HepG2 (cell line): ENCODE measurements at regions not wholly inside any gene's neighbourhood (a gene's known extent, or its start where the extent isn't known, plus 50 kb on each side); places are given as distances from the start of the nearest gene placed in this dataset.

Experiments used
- ATAC-seq: fragments of 200-7000 bp; cut with Tn5 transposase; 3 replicates; pipeline ENCODE4 v1.9.1; 2020; ENCODE audit warnings: mild to moderate bottlenecking, moderate library complexity
- BruUV-seq: library from RNA; stranded (reverse); fragments of 400-500 nt; replicated peaks from 2 replicates; lab custom pipeline; 2021; lab: Mats Ljungman, UMichigan
- CTCF ChIA-PET: fragments of 300-600 bp; formaldehyde crosslinking; extraction: SDS; loops from one replicate; lab custom pipeline; 2021; ENCODE audit warnings: low total read pairs, inconsistent platforms, low intra/inter-chr PET ratio; lab: Yijun Ruan, JAX
- POLR2A ChIA-PET: fragments of 350-600 bp; sonication (Branson Sonifier 250); formaldehyde crosslinking; loops from one replicate; lab custom pipeline; 2020; ENCODE audit warnings: antibody characterized with exemption, inconsistent platforms; lab: Yijun Ruan, JAX
- DNase-seq: peaks from one replicate; pipeline ENCODE4 v3.0.0-alpha.2; 2015; ENCODE audit warnings: low spot score
- FAIRE-seq: peaks from 3 replicates; lab custom pipeline; 2011; peaks lifted over from hg19 to GRCh38; lab: Jason Lieb, UNC
- H2AFZ ChIP-seq: one replicate; pipeline ENCODE4 v1.6.1; 2011; ENCODE audit warnings: low read length, inconsistent platforms
- H3K27ac ChIP-seq: fragments of 300-600 bp; 3 replicates; pipeline ENCODE4 v1.8.0; 2011; ENCODE audit warnings: mixed run types, mild to moderate bottlenecking, mixed read lengths, low read length, inconsistent platforms; ENCODE audit not compliant: insufficient read depth; ENCODE audit errors: extremely low read length
- H3K27me3 ChIP-seq, 2 experiments: fragments of 200-600 bp in 1 of 2; 2 replicates in 1 of 2; 3 replicates in 1 of 2; pipeline versions ENCODE4 v1.6.0 to v1.8.0; 2011; ENCODE audit warnings: low read length in 2 of 2, mild to moderate bottlenecking in 2 of 2, moderate library complexity in 2 of 2, inconsistent platforms in 1 of 2; ENCODE audit not compliant: insufficient read depth in 2 of 2, control insufficient read depth in 1 of 2
- H3K36me3 ChIP-seq, 2 experiments: fragments of 200-600 bp in 1 of 2; replicated peaks in 1 of 2; 2 replicates in 1 of 2; 3 replicates in 1 of 2; pipeline versions ENCODE4 v1.5.1 to v1.8.0; 2011; ENCODE audit warnings: low read length in 2 of 2, inconsistent platforms in 1 of 2; ENCODE audit not compliant: insufficient read depth in 2 of 2, control insufficient read depth in 1 of 2
- H3K4me1 ChIP-seq: 2 replicates; pipeline ENCODE4 v1.5.1; 2012; ENCODE audit warnings: low read length, inconsistent platforms; ENCODE audit not compliant: insufficient read depth
- H3K4me2 ChIP-seq: 2 replicates; pipeline ENCODE4 v1.6.0; 2011; ENCODE audit warnings: low read depth, low read length, inconsistent platforms
- H3K4me3 ChIP-seq, 3 experiments: fragments of 200-600 bp in 1 of 3; sonication (generic), shearing (Covaris generic) in 1 of 3; replicated peaks in 1 of 3; 2 replicates each; pipeline ENCODE4 v1.5.1; 2011 to 2016; ENCODE audit warnings: low read length in 3 of 3, inconsistent platforms in 2 of 3, low read depth in 2 of 3, mild to moderate bottlenecking in 2 of 3, control low read depth in 1 of 3, mixed read lengths in 1 of 3; ENCODE audit not compliant: insufficient read depth in 1 of 3
- H3K79me2 ChIP-seq: one replicate; pipeline ENCODE4 v1.6.1; 2011; ENCODE audit warnings: low read length, inconsistent platforms; ENCODE audit not compliant: insufficient read depth
- H3K9ac ChIP-seq: 2 replicates; pipeline ENCODE4 v1.6.0; 2011; ENCODE audit warnings: mild to moderate bottlenecking, low read depth, low read length, inconsistent platforms; ENCODE audit not compliant: insufficient read depth
- H3K9me3 ChIP-seq: 2 replicates; pipeline ENCODE4 v1.5.1; 2012; ENCODE audit warnings: mild to moderate bottlenecking, low read length
- H4K20me1 ChIP-seq: 2 replicates; pipeline ENCODE4 v1.6.0; 2011; ENCODE audit warnings: inconsistent platforms, mild to moderate bottlenecking, low read length, moderate library complexity; ENCODE audit not compliant: insufficient read depth
- ARID2 ChIP-seq: sonication (generic); formaldehyde crosslinking; IDR thresholded peaks from 2 replicates; pipeline ENCODE4 v1.8.1; 2022; ENCODE audit warnings: mild to moderate bottlenecking, missing genetic modification reagents, borderline replicate concordance
- CBX5 ChIP-seq: sonication (generic); formaldehyde crosslinking; IDR thresholded peaks from 2 replicates; pipeline ENCODE4 v1.4.0; 2020; ENCODE audit warnings: missing genetic modification reagents, borderline replicate concordance
- FUBP1 ChIP-seq: sonication (generic); formaldehyde crosslinking; IDR thresholded peaks from 2 replicates; pipeline ENCODE4 v1.5.1; 2020; ENCODE audit warnings: missing genetic modification reagents, mild to moderate bottlenecking, borderline replicate concordance
- MEIS2 ChIP-seq: sonication (generic); formaldehyde crosslinking; IDR thresholded peaks from 2 replicates; pipeline ENCODE4 v1.9.0; 2021; ENCODE audit warnings: mild to moderate bottlenecking, missing genetic modification reagents
- PREB ChIP-seq: sonication (generic); formaldehyde crosslinking; IDR thresholded peaks from 2 replicates; pipeline ENCODE4 v1.4.0; 2020; ENCODE audit warnings: missing genetic modification reagents
- RFXANK ChIP-seq: IDR thresholded peaks from 2 replicates; pipeline ENCODE4 v1.6.1; 2016
- STAG1 ChIP-seq: sonication (generic); formaldehyde crosslinking; IDR thresholded peaks from 2 replicates; pipeline ENCODE4 v1.4.0; 2020; ENCODE audit warnings: missing genetic modification reagents
- ZBTB2 ChIP-seq: sonication (generic); formaldehyde crosslinking; IDR thresholded peaks from 2 replicates; pipeline ENCODE4 v1.8.0; 2022; ENCODE audit warnings: low read depth, missing genetic modification reagents
- ZNF205 ChIP-seq: IDR thresholded peaks from 2 replicates; pipeline ENCODE4 v1.6.1; 2018; ENCODE audit warnings: missing biosample characterization, missing genetic modification reagents
- ZNF317 ChIP-seq: sonication (generic); formaldehyde crosslinking; IDR thresholded peaks from 2 replicates; pipeline ENCODE4 v1.5.0; 2020; ENCODE audit warnings: mild to moderate bottlenecking, missing genetic modification reagents
- ZNF660 ChIP-seq: sonication (generic); formaldehyde crosslinking; IDR thresholded peaks from 2 replicates; pipeline ENCODE4 v1.5.1; 2020; ENCODE audit warnings: mild to moderate bottlenecking, low read depth, missing genetic modification reagents, borderline replicate concordance
- ZNF816 ChIP-seq: sonication (generic); formaldehyde crosslinking; IDR thresholded peaks from 2 replicates; pipeline ENCODE4 v1.8.0; 2022; ENCODE audit warnings: missing genetic modification reagents, mild to moderate bottlenecking, borderline replicate concordance
- WGBS: methylation state at CpG from one replicate; pipeline ENCODE4 v1.1.6; 2017; ENCODE audit warnings: low lambda C conversion rate; 5-methylcytosine and 5-hydroxymethylcytosine counted together
- in situ Hi-C: cut with HindIII; loops from 2 replicates; pipeline ENCODE4 v1.10.0; 2017; ENCODE audit warnings: low pct_unique_long_range_greater_than_20kb; ENCODE audit not compliant: extremely low pct_ligation_motif_present
- intact Hi-C: fragments of 100-400 bp; cut with micrococcal nuclease; formaldehyde crosslinking; loops from one replicate; pipeline ENCODE4 v1.10.0; 2022; ENCODE audit not compliant: unreplicated experiment
- TF ChIP-seq, protein P1 (sequence below): sonication (generic); formaldehyde crosslinking; IDR thresholded peaks from 2 replicates; pipeline ENCODE4 v1.5.0; 2020; ENCODE audit warnings: missing genetic modification reagents, mild to moderate bottlenecking, borderline replicate concordance
- TF ChIP-seq, protein P2 (sequence below): sonication (generic); formaldehyde crosslinking; IDR thresholded peaks from 2 replicates; pipeline ENCODE4 v1.5.1; 2020; ENCODE audit warnings: mild to moderate bottlenecking, moderate library complexity, missing genetic modification reagents

DNA sequence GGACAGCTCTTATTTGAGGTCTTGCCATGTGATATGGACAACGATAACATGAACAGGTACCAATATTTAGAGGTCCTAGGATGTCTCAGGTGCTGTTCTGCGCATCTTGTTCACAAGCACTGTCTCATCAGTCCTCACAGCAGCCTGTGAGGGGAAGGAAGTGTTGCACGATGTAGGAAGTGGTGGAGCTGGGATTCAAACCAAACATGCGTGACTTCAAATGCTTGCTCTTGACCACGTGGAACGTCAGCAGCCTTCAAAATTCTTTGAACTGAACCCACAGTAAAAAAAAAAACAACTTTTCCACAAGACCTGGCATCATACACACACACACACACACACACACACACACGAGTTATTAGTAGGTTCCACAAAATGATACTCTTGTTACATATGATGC lies 153.4 kb upstream of the SMAD3 start:
- no peak overlapping the region for H3K4me2 ChIP-seq
- H3K4me1 ChIP-seq, result peaks cover 16% of the 10 kb centered on the region
- H3K27ac ChIP-seq, result no peak overlapping the region
- no peaks in the 10 kb centered on the region for H3K79me2 ChIP-seq
- no peak for DNase-seq
- peaks cover 4 to 30% of the 10 kb centered on the region in 2 experiments; a peak in 4 of 5 replicates for H3K27me3 ChIP-seq
- no peak for ATAC-seq
- ChIA-PET POLR2A (no interaction called here), CTCF (no interaction called here)
- H3K9ac ChIP-seq, result no peak overlapping the region
- BruUV-seq, result no TSS peak
- no peaks in the 10 kb centered on the region for H3K36me3 ChIP-seq
- no peak overlapping the region for H3K4me3 ChIP-seq
- no peaks in the 10 kb centered on the region for H4K20me1 ChIP-seq
- TF ChIP-seq RFXANK (CRISPR knock-in tag), result no peak
- TF ChIP-seq MEIS2, result no peak
- no peak for TF ChIP-seq STAG1 (CRISPR knock-in tag)
- no peak for TF ChIP-seq ZNF205
- TF ChIP-seq ZNF317 (CRISPR knock-in tag), result no peak
- no peak for TF ChIP-seq PREB (CRISPR knock-in tag)
- no peak for TF ChIP-seq ARID2 (CRISPR knock-in tag)
- TF ChIP-seq ZNF660 (CRISPR knock-in tag), result no peak
- TF ChIP-seq CBX5 (CRISPR knock-in tag), result no peak
- no peak for TF ChIP-seq ZNF816 (CRISPR knock-in tag)
- TF ChIP-seq, protein P1, sequence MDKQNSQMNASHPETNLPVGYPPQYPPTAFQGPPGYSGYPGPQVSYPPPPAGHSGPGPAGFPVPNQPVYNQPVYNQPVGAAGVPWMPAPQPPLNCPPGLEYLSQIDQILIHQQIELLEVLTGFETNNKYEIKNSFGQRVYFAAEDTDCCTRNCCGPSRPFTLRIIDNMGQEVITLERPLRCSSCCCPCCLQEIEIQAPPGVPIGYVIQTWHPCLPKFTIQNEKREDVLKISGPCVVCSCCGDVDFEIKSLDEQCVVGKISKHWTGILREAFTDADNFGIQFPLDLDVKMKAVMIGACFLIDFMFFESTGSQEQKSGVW (CRISPR knock-in tag), result no peak
- no peak for TF ChIP-seq FUBP1 (CRISPR knock-in tag)
- TF ChIP-seq ZBTB2 (CRISPR knock-in tag), result no peak
- TF ChIP-seq, protein P2, sequence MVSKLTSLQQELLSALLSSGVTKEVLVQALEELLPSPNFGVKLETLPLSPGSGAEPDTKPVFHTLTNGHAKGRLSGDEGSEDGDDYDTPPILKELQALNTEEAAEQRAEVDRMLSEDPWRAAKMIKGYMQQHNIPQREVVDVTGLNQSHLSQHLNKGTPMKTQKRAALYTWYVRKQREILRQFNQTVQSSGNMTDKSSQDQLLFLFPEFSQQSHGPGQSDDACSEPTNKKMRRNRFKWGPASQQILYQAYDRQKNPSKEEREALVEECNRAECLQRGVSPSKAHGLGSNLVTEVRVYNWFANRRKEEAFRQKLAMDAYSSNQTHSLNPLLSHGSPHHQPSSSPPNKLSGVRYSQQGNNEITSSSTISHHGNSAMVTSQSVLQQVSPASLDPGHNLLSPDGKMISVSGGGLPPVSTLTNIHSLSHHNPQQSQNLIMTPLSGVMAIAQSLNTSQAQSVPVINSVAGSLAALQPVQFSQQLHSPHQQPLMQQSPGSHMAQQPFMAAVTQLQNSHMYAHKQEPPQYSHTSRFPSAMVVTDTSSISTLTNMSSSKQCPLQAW (CRISPR knock-in tag), result no peak
- intact Hi-C loops, result no loop called here
- FAIRE-seq, result no peak
- WGBS, result 27% methylated on average over 7 of the region's 7 CpGs
- H3K9me3 ChIP-seq, result no peaks in the 10 kb centered on the region
- in situ Hi-C loops, result no loop called here
- H2AFZ ChIP-seq, result no peak overlapping the region
